KMS-11 (cell line): ENCODE measurements at regions not wholly inside any gene's neighbourhood (a gene's known extent, or its start where the extent isn't known, plus 50 kb on each side); places are given as distances from the start of the nearest gene placed in this dataset.

Experiments
- H2AFZ ChIP-seq: fragments of 200-600 bp; sonication (generic); 2 replicates; pipeline ENCODE4 v1.6.1; 2016; ENCODE audit warnings: antibody characterized with exemption, mixed run types, low read depth
- H3K27ac ChIP-seq: fragments of 200-600 bp; sonication (generic); 2 replicates; pipeline ENCODE4 v1.6.1; 2016; ENCODE audit warnings: mild to moderate bottlenecking, mixed run types
- H3K27me3 ChIP-seq: fragments of 200-600 bp; sonication (generic); 2 replicates; pipeline ENCODE4 v1.6.1; 2017; ENCODE audit warnings: mild to moderate bottlenecking, low read depth, mixed run types, moderate library complexity; ENCODE audit not compliant: insufficient read depth
- H3K36me3 ChIP-seq: fragments of 200-600 bp; sonication (generic); 2 replicates; pipeline ENCODE4 v1.6.1; 2017; ENCODE audit warnings: mild to moderate bottlenecking, mixed run types; ENCODE audit not compliant: insufficient read depth
- H3K4me1 ChIP-seq: fragments of 200-600 bp; sonication (generic); 2 replicates; pipeline ENCODE4 v1.6.1; 2016; ENCODE audit warnings: mild to moderate bottlenecking, low read depth, mixed run types; ENCODE audit not compliant: poor library complexity, severe bottlenecking
- H3K4me2 ChIP-seq: fragments of 200-600 bp; sonication (generic); 2 replicates; pipeline ENCODE4 v1.7.0; 2016; ENCODE audit warnings: mild to moderate bottlenecking, mixed run types
- H3K4me3 ChIP-seq: fragments of 200-600 bp; sonication (generic); IDR thresholded peaks from 2 replicates; pipeline ENCODE4 v1.6.1; 2017; ENCODE audit warnings: low read depth, low read length, mixed read lengths; ENCODE audit not compliant: insufficient read depth
- H3K79me2 ChIP-seq: fragments of 200-600 bp; sonication (generic); 2 replicates; pipeline ENCODE4 v1.6.1; 2016; ENCODE audit warnings: low read depth, mixed run types; ENCODE audit not compliant: insufficient read depth
- H3K9ac ChIP-seq: fragments of 200-600 bp; sonication (generic); 2 replicates; pipeline ENCODE4 v1.6.1; 2016; ENCODE audit warnings: mild to moderate bottlenecking, mixed run types
- H4K20me1 ChIP-seq: fragments of 200-600 bp; sonication (generic); 2 replicates; pipeline ENCODE4 v1.6.1; 2016; ENCODE audit warnings: mild to moderate bottlenecking, mixed run types; ENCODE audit not compliant: insufficient read depth
- TF ChIP-seq, protein P1 (sequence below): fragments of 200-600 bp; sonication (generic); conservative IDR thresholded peaks from 2 replicates; pipeline ENCODE4 v1.6.1; 2017; ENCODE audit warnings: low read depth, mild to moderate bottlenecking, antibody characterized with exemption, low read length, moderate library complexity, mixed read lengths

DNA sequence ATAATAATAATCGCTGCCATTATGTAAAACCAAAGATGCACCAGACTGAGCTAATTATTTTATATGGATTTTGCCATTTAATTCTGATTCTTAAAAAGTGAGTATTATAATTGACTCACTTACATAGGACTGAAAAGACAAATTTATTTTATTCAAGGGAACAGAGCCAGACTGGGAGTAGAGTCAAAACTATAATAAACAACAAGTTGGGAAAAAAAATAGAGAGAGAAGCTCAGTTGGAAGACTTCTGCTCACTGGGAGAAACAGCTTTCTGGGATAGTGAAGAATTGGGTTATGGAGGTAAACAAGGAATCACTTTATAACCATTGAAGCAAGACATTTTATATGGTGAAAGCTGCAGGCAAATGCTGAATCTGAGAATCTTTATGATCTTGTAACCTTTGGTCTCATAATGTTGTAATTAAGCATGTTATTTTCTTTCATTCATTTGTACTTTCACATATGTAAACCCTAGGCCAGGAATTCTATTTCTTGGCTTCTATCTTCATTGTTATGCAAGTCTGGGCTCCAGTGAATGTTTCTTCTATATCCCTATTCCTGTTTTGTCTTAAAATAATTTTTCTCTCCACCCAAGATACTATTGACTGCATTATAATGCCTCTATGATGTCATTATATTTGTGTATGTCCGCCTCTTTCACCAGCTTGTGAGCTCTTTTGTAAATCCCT, 725.3 kb upstream of the CCDC179 start:
- no peaks in the 10 kb centered on the region for H3K79me2 ChIP-seq
- H3K27me3 ChIP-seq: no peaks in the 10 kb centered on the region
- H3K4me3 ChIP-seq: no peak overlapping the region
- TF ChIP-seq, protein P1, sequence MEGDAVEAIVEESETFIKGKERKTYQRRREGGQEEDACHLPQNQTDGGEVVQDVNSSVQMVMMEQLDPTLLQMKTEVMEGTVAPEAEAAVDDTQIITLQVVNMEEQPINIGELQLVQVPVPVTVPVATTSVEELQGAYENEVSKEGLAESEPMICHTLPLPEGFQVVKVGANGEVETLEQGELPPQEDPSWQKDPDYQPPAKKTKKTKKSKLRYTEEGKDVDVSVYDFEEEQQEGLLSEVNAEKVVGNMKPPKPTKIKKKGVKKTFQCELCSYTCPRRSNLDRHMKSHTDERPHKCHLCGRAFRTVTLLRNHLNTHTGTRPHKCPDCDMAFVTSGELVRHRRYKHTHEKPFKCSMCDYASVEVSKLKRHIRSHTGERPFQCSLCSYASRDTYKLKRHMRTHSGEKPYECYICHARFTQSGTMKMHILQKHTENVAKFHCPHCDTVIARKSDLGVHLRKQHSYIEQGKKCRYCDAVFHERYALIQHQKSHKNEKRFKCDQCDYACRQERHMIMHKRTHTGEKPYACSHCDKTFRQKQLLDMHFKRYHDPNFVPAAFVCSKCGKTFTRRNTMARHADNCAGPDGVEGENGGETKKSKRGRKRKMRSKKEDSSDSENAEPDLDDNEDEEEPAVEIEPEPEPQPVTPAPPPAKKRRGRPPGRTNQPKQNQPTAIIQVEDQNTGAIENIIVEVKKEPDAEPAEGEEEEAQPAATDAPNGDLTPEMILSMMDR: no peak
- H3K36me3 ChIP-seq: no peaks in the 10 kb centered on the region
- H3K4me2 ChIP-seq: no peak overlapping the region
- no peaks in the 10 kb centered on the region for H4K20me1 ChIP-seq
- H2AFZ ChIP-seq: no peak overlapping the region
- no peak overlapping the region for H3K27ac ChIP-seq
- no peak overlapping the region for H3K9ac ChIP-seq
- no peaks in the 10 kb centered on the region for H3K4me1 ChIP-seq

DNA sequence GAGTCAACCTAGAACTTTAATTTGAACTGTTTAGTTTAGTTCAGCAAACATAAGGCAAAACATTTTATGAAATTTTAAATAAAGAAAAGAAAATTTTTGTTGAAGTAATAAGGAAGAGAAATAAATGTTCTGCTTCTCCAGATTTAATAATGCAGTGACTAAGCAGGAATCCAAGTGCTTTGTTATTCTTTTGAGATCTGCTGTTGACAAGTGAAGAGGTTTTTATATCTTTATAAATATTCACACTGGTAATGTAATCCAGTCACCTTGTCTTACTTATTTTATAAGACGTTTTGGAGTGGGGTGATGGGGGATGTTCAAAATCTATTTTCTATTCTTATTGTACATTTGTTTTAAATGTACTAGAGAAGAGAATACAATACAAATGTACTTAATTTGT, 725.9 kb upstream of the CCDC179 start:
- Histone ChIP-seq H4K20me1 (no peaks in the 10 kb centered on the region), H3K36me3 (no peaks in the 10 kb centered on the region), H2AFZ (no peak overlapping the region), H3K27me3 (no peaks in the 10 kb centered on the region), H3K4me1 (no peaks in the 10 kb centered on the region), H3K4me2 (no peak overlapping the region), H3K9ac (no peak overlapping the region), H3K27ac (no peak overlapping the region), H3K4me3 (no peak overlapping the region), H3K79me2 (no peaks in the 10 kb centered on the region)
- TF ChIP-seq, protein P1: no peak

DNA sequence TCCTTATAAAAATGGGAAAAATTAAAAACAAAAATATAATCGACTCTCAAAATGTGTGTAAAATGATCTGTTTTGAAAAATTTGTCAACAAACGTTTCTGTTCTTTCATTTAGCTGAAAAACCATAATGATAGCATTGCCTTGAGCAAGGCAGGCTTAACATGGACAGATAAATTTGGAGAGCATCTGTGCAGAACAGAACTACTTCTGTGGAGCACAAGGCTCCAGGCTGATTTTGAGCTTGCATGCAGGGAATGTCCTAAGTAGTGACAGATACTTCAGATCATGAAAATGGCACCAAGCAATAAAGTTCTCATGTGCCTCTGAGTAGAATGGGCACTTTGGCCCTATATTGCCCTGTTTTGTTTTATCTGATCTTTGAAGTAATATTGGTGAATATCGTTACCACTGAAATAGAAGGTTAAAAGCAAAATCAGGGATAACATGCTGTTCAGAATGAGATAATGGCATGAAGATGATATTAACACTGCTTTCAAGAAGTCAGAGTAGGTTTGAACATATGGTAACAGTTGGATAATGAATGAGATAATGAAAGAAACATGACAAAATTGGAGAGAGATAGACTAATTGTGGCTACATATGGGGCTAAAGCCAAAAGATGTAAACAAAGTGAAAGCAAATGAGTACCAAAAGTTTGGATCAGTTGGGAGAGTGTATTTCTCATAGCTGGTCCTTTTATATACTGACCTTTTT, 730.5 kb upstream of the CCDC179 start:
- Histone ChIP-seq H3K79me2 (no peaks in the 10 kb centered on the region), H2AFZ (no peak overlapping the region), H3K9ac (no peak overlapping the region), H3K27me3 (no peaks in the 10 kb centered on the region), H3K4me1 (no peaks in the 10 kb centered on the region), H4K20me1 (no peaks in the 10 kb centered on the region), H3K27ac (no peak overlapping the region), H3K36me3 (no peaks in the 10 kb centered on the region), H3K4me3 (no peak overlapping the region), H3K4me2 (no peak overlapping the region)
- TF ChIP-seq, protein P1: no peak

DNA sequence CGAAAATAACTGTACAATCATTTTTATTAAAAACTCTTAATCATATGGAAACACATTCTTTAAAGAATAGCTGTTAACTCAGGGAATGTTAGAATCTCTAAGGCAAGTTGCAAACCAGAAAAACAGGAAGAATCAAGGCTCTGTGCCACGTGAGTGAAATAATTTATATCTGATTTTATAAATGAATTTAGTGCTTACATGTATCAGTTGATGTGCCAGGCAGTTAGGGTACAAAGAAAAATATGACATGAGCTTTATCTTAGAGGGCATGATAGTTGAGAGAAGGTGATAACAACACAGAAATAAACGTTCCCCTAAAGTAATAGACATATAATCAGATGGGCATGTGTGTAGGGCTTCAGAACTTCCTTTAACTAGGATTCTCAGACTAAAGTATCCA, 734.5 kb upstream of the CCDC179 start:
- no peak overlapping the region for H3K4me3 ChIP-seq
- H3K79me2 ChIP-seq: no peaks in the 10 kb centered on the region
- TF ChIP-seq, protein P1: no peak
- no peak overlapping the region for H3K9ac ChIP-seq
- no peaks in the 10 kb centered on the region for H4K20me1 ChIP-seq
- no peaks in the 10 kb centered on the region for H3K4me1 ChIP-seq
- H3K27me3 ChIP-seq: no peaks in the 10 kb centered on the region
- no peak overlapping the region for H3K27ac ChIP-seq
- H3K36me3 ChIP-seq: no peaks in the 10 kb centered on the region
- H2AFZ ChIP-seq: no peak overlapping the region
- no peak overlapping the region for H3K4me2 ChIP-seq
